PC-3 (cell line): ENCODE measurements at regions not wholly inside any gene's neighbourhood (a gene's known extent, or its start where the extent isn't known, plus 50 kb on each side); places are given as distances from the start of the nearest gene placed in this dataset.

Experiments used
- ATAC-seq: fragments of 200-7000 bp; cut with Tn5 transposase; 2 replicates; pipeline ENCODE4 v1.9.1; 2020; ENCODE audit warnings: mild to moderate bottlenecking, moderate library complexity
- BruUV-seq: library from RNA; stranded (reverse); fragments of 400-500 nt; replicated peaks from 2 replicates; lab custom pipeline; 2021; lab: Mats Ljungman, UMichigan
- CTCF ChIA-PET: fragments of 300-600 bp; sonication (Branson Sonifier 250); formaldehyde crosslinking; loops from one replicate; lab custom pipeline; 2022; ENCODE audit warnings: antibody characterized with exemption; lab: Charles Lee
- POLR2A ChIA-PET: fragments of 300-600 bp; sonication (Branson Sonifier 250); formaldehyde crosslinking; loops from one replicate; lab custom pipeline; 2022; ENCODE audit warnings: antibody characterized with exemption; ENCODE audit not compliant: unreplicated experiment; lab: Charles Lee
- DNase-seq: peaks from one replicate; pipeline ENCODE4 v3.0.0-alpha.2; 2015
- H2AFZ ChIP-seq: fragments of 300-600 bp; sonication (generic); 2 replicates; pipeline ENCODE4 v1.6.0; 2016; ENCODE audit warnings: antibody characterized with exemption, low read length
- H3F3A ChIP-seq: fragments of 300-600 bp; sonication (generic); one replicate; pipeline ENCODE4 v1.6.0; 2017; ENCODE audit warnings: antibody characterized with exemption, low read length, control low read depth, mild to moderate bottlenecking; ENCODE audit not compliant: unreplicated experiment
- H3K27ac ChIP-seq: fragments of 300-600 bp; sonication (generic); 2 replicates; pipeline ENCODE4 v1.5.1; 2016; ENCODE audit warnings: mild to moderate bottlenecking, low read length
- H3K27me3 ChIP-seq: fragments of 300-600 bp; sonication (generic); 2 replicates; pipeline ENCODE4 v1.6.1; 2016; ENCODE audit warnings: low read length, mixed read lengths
- H3K36me3 ChIP-seq: fragments of 300-600 bp; sonication (generic); 2 replicates; pipeline ENCODE4 v1.6.1; 2016; ENCODE audit warnings: low read depth, mixed run types, low read length, mixed read lengths
- H3K4me1 ChIP-seq: fragments of 300-600 bp; sonication (generic); 2 replicates; pipeline ENCODE4 v1.5.1; 2016; ENCODE audit warnings: low read length; ENCODE audit not compliant: insufficient read depth
- H3K4me2 ChIP-seq: fragments of 300-600 bp; sonication (generic); 2 replicates; pipeline ENCODE4 v1.6.0; 2016; ENCODE audit warnings: low read length
- H3K4me3 ChIP-seq: fragments of 300-600 bp; sonication (generic); 2 replicates; pipeline ENCODE4 v1.5.1; 2016; ENCODE audit warnings: mild to moderate bottlenecking, low read length, mixed read lengths
- H3K79me2 ChIP-seq: fragments of 300-600 bp; sonication (generic); 2 replicates; pipeline ENCODE4 v1.6.1; 2017; ENCODE audit warnings: low read length, mixed read lengths
- H3K9ac ChIP-seq: fragments of 300-600 bp; sonication (generic); 2 replicates; pipeline ENCODE4 v1.6.0; 2016; ENCODE audit warnings: mild to moderate bottlenecking, low read length
- H3K9me2 ChIP-seq: fragments of 300-600 bp; sonication (generic); replicated peaks from 2 replicates; pipeline ENCODE4 v1.6.1; 2016; ENCODE audit warnings: mixed run types, low read length, mixed read lengths
- H3K9me3 ChIP-seq: fragments of 300-600 bp; sonication (generic); 2 replicates; pipeline ENCODE4 v1.6.1; 2016; ENCODE audit warnings: low read length, mixed read lengths
- H4K20me1 ChIP-seq: fragments of 300-600 bp; sonication (generic); 2 replicates; pipeline ENCODE4 v1.6.1; 2016; ENCODE audit warnings: low read length, mixed read lengths
- EZH2 ChIP-seq: fragments of 300-600 bp; sonication (generic); IDR thresholded peaks from one replicate; pipeline ENCODE4 v1.6.1; 2017; ENCODE audit warnings: antibody characterized with exemption, mild to moderate bottlenecking, low read length; ENCODE audit not compliant: unreplicated experiment
- EZH2phosphoT487 ChIP-seq: fragments of 300-600 bp; sonication (generic); IDR thresholded peaks from 2 replicates; pipeline ENCODE4 v1.6.1; 2018; ENCODE audit warnings: mild to moderate bottlenecking, antibody characterized with exemption, low read length, borderline replicate concordance
- intact Hi-C: fragments of 100-400 bp; cut with micrococcal nuclease; formaldehyde crosslinking; loops from 2 replicates; pipeline ENCODE4 v1.9.0; 2023
- TF ChIP-seq, protein P1 (sequence below): fragments of 300-600 bp; sonication (generic); conservative IDR thresholded peaks from 2 replicates; pipeline ENCODE4 v1.5.1; 2017; ENCODE audit warnings: antibody characterized with exemption, low read depth, mild to moderate bottlenecking, low read length

GRCh38 chr1:39131940-39132339 lies 72.6 kb upstream of the MACF1 start:
- Histone ChIP-seq H3K79me2 (peaks cover 68% of the 10 kb centered on the region), H2AFZ (no peak overlapping the region), H3K4me3 (peak overlapping the region; percentile 25; the same call in 1 of the 2 replicates), H3K4me2 (peak overlapping the region; percentile 69), H4K20me1 (no peaks in the 10 kb centered on the region), H3K36me3 (no peaks in the 10 kb centered on the region), H3K27ac (peak overlapping the region; percentile 91), H3K9me2 (no peaks in the 10 kb centered on the region), H3K9me3 (no peaks in the 10 kb centered on the region), H3F3A (peaks cover 6% of the 10 kb centered on the region), H3K9ac (peak overlapping the region; percentile 54; the same call in 1 of the 2 replicates), H3K27me3 (no peaks in the 10 kb centered on the region), H3K4me1 (peaks cover 66% of the 10 kb centered on the region)
- intact Hi-C loops: loop anchor here (2.0 kb wide), 3 partner anchors 17 to 127 kb away; no protein-coding TSS in a partner anchor
- no peak for ATAC-seq
- no peak for DNase-seq
- TF ChIP-seq EZH2phosphoT487: no peak
- TF ChIP-seq, protein P1, sequence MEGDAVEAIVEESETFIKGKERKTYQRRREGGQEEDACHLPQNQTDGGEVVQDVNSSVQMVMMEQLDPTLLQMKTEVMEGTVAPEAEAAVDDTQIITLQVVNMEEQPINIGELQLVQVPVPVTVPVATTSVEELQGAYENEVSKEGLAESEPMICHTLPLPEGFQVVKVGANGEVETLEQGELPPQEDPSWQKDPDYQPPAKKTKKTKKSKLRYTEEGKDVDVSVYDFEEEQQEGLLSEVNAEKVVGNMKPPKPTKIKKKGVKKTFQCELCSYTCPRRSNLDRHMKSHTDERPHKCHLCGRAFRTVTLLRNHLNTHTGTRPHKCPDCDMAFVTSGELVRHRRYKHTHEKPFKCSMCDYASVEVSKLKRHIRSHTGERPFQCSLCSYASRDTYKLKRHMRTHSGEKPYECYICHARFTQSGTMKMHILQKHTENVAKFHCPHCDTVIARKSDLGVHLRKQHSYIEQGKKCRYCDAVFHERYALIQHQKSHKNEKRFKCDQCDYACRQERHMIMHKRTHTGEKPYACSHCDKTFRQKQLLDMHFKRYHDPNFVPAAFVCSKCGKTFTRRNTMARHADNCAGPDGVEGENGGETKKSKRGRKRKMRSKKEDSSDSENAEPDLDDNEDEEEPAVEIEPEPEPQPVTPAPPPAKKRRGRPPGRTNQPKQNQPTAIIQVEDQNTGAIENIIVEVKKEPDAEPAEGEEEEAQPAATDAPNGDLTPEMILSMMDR: no peak
- TF ChIP-seq EZH2: no peak
- CTCF ChIA-PET: interaction anchor here (1.4 to 2.0 kb wide), 4 partner anchors 26 to 60 kb away, joined by 6 to 23 read pairs (median 8); no protein-coding TSS in a partner anchor
- POLR2A ChIA-PET: no interaction called here
- BruUV-seq: no TSS peak

- ChIA-PET CTCF (interaction anchor here (0.6 to 2.0 kb wide), 7 partner anchors 25 to 255 kb away, joined by 3 to 23 read pairs (median 6); no protein-coding TSS in a partner anchor), POLR2A (interaction anchor here (0.5 to 1.1 kb wide), 3 partner anchors 22 to 26 kb away, joined by 3 to 9 read pairs (median 3); no protein-coding TSS in a partner anchor)
- H4K20me1 ChIP-seq: no peaks in the 10 kb centered on the region
- ATAC-seq: peak; percentile 68
- no peaks in the 10 kb centered on the region for H3K36me3 ChIP-seq
- intact Hi-C loops: loop anchor here (1.0 to 2.0 kb wide), 4 partner anchors 16 to 126 kb away; no protein-coding TSS in a partner anchor
- no peaks in the 10 kb centered on the region for H3K9me3 ChIP-seq
- H3K4me3 ChIP-seq: peak overlapping the region; percentile 25
- peak overlapping the region; percentile 69 for H3K4me2 ChIP-seq
- H3K9me2 ChIP-seq: no peaks in the 10 kb centered on the region
- H2AFZ ChIP-seq: no peak overlapping the region
- peaks cover 62% of the 10 kb centered on the region for H3K4me1 ChIP-seq
- peaks cover 68% of the 10 kb centered on the region for H3K79me2 ChIP-seq
- TSS peak; percentile 35 for BruUV-seq
- H3K27ac ChIP-seq: peak overlapping the region; percentile 91
- peak overlapping the region; percentile 54 for H3K9ac ChIP-seq
- peak; percentile 94 for DNase-seq
- H3F3A ChIP-seq: peaks cover 6% of the 10 kb centered on the region
- H3K27me3 ChIP-seq: no peaks in the 10 kb centered on the region
- TF ChIP-seq, protein P1: peak; percentile 81
- no peak for TF ChIP-seq EZH2phosphoT487
- TF ChIP-seq EZH2: no peak
These were observed 71.8 kb upstream of the MACF1 start for GRCh38 chr1:39132505-39133339.
